ENCODE measurements at regions not wholly inside any gene's neighbourhood (a gene's known extent, or its start where the extent isn't known, plus 50 kb on each side); places are given as distances from the start of the nearest gene placed in this dataset.

DNA sequence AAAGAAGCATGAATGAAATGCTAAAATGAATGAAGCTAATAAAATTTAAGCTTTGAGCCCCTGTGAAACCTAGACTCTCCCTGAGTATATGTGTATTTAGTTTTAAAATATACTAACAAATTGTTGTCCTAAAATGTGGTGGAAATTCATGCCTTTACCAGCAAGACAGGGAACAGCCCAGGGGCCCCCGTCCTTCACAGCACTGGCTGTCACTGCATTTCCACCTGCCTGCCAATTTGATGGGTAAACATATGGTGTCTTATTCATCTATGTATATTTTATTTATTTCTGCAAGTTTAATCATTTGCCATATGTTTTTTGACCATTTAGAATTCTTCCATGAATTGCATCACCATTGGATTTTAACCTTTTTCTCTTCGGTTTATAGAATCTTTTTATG is 463.7 kb upstream of the NBEA start:
- no peak for DNase-seq
- Histone ChIP-seq H3K9me3 (no peaks in the 10 kb centered on the region), H3K4me1 (no peaks in the 10 kb centered on the region), H3K4me3 (ENCODE audit: low read depth, low read length) (no peak overlapping the region), H3K27me3 (replicated peaks; ENCODE audit: control insufficient read depth, insufficient read depth, low read length) (no peaks in the 10 kb centered on the region), H3K36me3 (ENCODE audit: control insufficient read depth, insufficient read depth, low read length) (no peaks in the 10 kb centered on the region)
- Mint-ChIP-seq H3K27ac (ENCODE audit: unreplicated experiment) (no peak overlapping the region), H3K27me3 (ENCODE audit: insufficient read depth, unreplicated experiment) (no peaks in the 10 kb centered on the region), H3K9me3 (ENCODE audit: unreplicated experiment) (no peaks in the 10 kb centered on the region), H3K4me1 (ENCODE audit: low read depth, unreplicated experiment) (no peaks in the 10 kb centered on the region), H3K36me3 (ENCODE audit: insufficient read depth, unreplicated experiment) (no peaks in the 10 kb centered on the region), H3K4me3 (ENCODE audit: unreplicated experiment) (no peak overlapping the region)
- CTCF ChIA-PET: no interaction called here
- TF ChIP-seq, protein P1, sequence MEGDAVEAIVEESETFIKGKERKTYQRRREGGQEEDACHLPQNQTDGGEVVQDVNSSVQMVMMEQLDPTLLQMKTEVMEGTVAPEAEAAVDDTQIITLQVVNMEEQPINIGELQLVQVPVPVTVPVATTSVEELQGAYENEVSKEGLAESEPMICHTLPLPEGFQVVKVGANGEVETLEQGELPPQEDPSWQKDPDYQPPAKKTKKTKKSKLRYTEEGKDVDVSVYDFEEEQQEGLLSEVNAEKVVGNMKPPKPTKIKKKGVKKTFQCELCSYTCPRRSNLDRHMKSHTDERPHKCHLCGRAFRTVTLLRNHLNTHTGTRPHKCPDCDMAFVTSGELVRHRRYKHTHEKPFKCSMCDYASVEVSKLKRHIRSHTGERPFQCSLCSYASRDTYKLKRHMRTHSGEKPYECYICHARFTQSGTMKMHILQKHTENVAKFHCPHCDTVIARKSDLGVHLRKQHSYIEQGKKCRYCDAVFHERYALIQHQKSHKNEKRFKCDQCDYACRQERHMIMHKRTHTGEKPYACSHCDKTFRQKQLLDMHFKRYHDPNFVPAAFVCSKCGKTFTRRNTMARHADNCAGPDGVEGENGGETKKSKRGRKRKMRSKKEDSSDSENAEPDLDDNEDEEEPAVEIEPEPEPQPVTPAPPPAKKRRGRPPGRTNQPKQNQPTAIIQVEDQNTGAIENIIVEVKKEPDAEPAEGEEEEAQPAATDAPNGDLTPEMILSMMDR (IDR thresholded peaks at IDR 0.05; ENCODE audit: insufficient read depth in 1 of 2, low read depth in 1 of 2, low read length in 1 of 2, severe bottlenecking in 1 of 2, unreplicated experiment in 1 of 2): no peak
- POLR2A ChIA-PET: no interaction called here
- no TSS peak for BruUV-seq (replicated peaks)
- intact Hi-C loops (cut with micrococcal nuclease; ENCODE audit: unreplicated experiment): no loop called here

GRCh38 chr13:34502011-34502410 is 440.1 kb upstream of the NBEA start:
- POLR2A ChIA-PET: interaction anchor here (0.6 kb wide), 1 partner anchor 843 kb away, joined by 4 read pairs; no protein-coding TSS in a partner anchor
- BruUV-seq (replicated peaks): no TSS peak
- no peaks in the 10 kb centered on the region for H3K4me1 ChIP-seq
- H3K4me1 Mint-ChIP-seq (ENCODE audit: low read depth, unreplicated experiment): no peaks in the 10 kb centered on the region
- no peaks in the 10 kb centered on the region for H3K9me3 ChIP-seq
- intact Hi-C loops (cut with micrococcal nuclease; ENCODE audit: unreplicated experiment): no loop called here
- H3K27me3 ChIP-seq (replicated peaks; ENCODE audit: control insufficient read depth, insufficient read depth, low read length): no peaks in the 10 kb centered on the region
- H3K4me3 Mint-ChIP-seq (ENCODE audit: unreplicated experiment): no peak overlapping the region
- no peaks in the 10 kb centered on the region for H3K27me3 Mint-ChIP-seq (ENCODE audit: insufficient read depth, unreplicated experiment)
- CTCF ChIA-PET: no interaction called here
- peaks cover 10% of the 10 kb centered on the region for H3K9me3 Mint-ChIP-seq (ENCODE audit: unreplicated experiment)
- TF ChIP-seq, protein P1 (IDR thresholded peaks at IDR 0.05; ENCODE audit: insufficient read depth in 1 of 2, low read depth in 1 of 2, low read length in 1 of 2, severe bottlenecking in 1 of 2, unreplicated experiment in 1 of 2): no peak
- no peaks in the 10 kb centered on the region for H3K36me3 Mint-ChIP-seq (ENCODE audit: insufficient read depth, unreplicated experiment)
- no peaks in the 10 kb centered on the region for H3K36me3 ChIP-seq (ENCODE audit: control insufficient read depth, insufficient read depth, low read length)
- DNase-seq: no peak
- H3K27ac Mint-ChIP-seq (ENCODE audit: unreplicated experiment): no peak overlapping the region
- no peak overlapping the region for H3K4me3 ChIP-seq (ENCODE audit: low read depth, low read length)

DNA sequence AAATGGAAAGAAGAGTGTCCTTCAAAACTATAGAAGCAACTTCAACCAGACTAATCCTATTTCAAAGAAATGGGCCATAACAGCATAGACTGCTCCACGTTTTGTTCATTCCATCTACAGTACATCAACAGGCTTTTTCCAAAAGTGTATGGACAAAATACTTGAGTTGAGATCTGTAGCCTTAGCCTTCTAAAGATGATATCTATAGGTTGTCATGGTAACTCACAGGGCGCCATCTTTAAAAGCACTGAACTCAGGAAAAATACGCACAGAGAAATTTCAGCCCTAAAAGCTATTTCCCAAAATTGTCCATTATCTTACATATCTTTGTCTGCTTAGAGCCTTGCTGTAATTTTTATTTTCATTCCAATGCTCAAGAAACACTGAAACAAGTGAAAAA is 439.4 kb upstream of the NBEA start:
- Histone ChIP-seq H3K36me3 (ENCODE audit: control insufficient read depth, insufficient read depth, low read length) (no peaks in the 10 kb centered on the region), H3K4me1 (no peaks in the 10 kb centered on the region), H3K4me3 (ENCODE audit: low read depth, low read length) (no peak overlapping the region), H3K9me3 (no peaks in the 10 kb centered on the region), H3K27me3 (replicated peaks; ENCODE audit: control insufficient read depth, insufficient read depth, low read length) (no peaks in the 10 kb centered on the region)
- intact Hi-C loops (cut with micrococcal nuclease; ENCODE audit: unreplicated experiment): no loop called here
- Mint-ChIP-seq H3K36me3 (ENCODE audit: insufficient read depth, unreplicated experiment) (no peaks in the 10 kb centered on the region), H3K27me3 (ENCODE audit: insufficient read depth, unreplicated experiment) (no peaks in the 10 kb centered on the region), H3K4me1 (ENCODE audit: low read depth, unreplicated experiment) (no peaks in the 10 kb centered on the region), H3K27ac (ENCODE audit: unreplicated experiment) (no peak overlapping the region), H3K9me3 (ENCODE audit: unreplicated experiment) (peaks cover 15% of the 10 kb centered on the region), H3K4me3 (ENCODE audit: unreplicated experiment) (no peak overlapping the region)
- BruUV-seq (replicated peaks): no TSS peak
- ChIA-PET CTCF (no interaction called here), POLR2A (interaction anchor here (0.6 kb wide), 1 partner anchor 843 kb away, joined by 4 read pairs; no protein-coding TSS in a partner anchor)
- no peak for DNase-seq
- TF ChIP-seq, protein P1 (IDR thresholded peaks at IDR 0.05; ENCODE audit: insufficient read depth in 1 of 2, low read depth in 1 of 2, low read length in 1 of 2, severe bottlenecking in 1 of 2, unreplicated experiment in 1 of 2): no peak

All from Caco-2 (cell line).